Thyroid gland (tissue), 4 donors: ENCODE measurements at regions not wholly inside any gene's neighbourhood (a gene's known extent, or its start where the extent isn't known, plus 50 kb on each side); places are given as distances from the start of the nearest gene placed in this dataset.

Experiments used
- POLR2A ChIP-seq, 2 donors: fragments of 450-650 bp; IDR thresholded peaks; one replicate each; pipeline ENCODE4 v1.6.1; 2017; ENCODE audit warnings: antibody characterized with exemption in 2 of 2, mild to moderate bottlenecking in 2 of 2, moderate library complexity in 1 of 2
- TF ChIP-seq, protein P1 (sequence below), 6 experiments: fragments of 200-600 bp in 3 of 6; fragments of 450-650 bp in 3 of 6; sonication (generic) in 3 of 6; IDR thresholded peaks; one replicate each; pipeline ENCODE4 v1.5.1; 2016 to 2019; ENCODE audit warnings: antibody characterized with exemption in 6 of 6, mild to moderate bottlenecking in 2 of 6, inconsistent platforms in 1 of 6, moderate library complexity in 1 of 6

DNA sequence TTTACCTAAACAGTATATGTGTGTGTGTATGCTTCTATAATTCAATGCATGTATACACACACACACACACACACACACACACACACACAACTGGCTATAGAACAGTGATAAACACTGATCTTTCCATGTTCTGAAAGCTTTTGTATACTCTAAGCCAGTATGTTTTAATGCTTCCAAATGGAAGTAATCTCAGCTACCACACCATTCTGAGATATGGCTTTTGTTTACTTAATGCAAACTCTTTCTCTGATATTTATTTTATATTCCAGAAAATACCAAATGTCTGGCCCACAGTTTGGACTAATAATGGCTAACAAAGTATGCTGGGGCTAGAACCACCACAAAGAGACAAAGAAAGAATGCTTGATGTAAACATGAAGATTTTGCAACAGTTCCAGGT lies 199.4 kb upstream of the ARHGEF26 start:
- TF ChIP-seq, protein P1, sequence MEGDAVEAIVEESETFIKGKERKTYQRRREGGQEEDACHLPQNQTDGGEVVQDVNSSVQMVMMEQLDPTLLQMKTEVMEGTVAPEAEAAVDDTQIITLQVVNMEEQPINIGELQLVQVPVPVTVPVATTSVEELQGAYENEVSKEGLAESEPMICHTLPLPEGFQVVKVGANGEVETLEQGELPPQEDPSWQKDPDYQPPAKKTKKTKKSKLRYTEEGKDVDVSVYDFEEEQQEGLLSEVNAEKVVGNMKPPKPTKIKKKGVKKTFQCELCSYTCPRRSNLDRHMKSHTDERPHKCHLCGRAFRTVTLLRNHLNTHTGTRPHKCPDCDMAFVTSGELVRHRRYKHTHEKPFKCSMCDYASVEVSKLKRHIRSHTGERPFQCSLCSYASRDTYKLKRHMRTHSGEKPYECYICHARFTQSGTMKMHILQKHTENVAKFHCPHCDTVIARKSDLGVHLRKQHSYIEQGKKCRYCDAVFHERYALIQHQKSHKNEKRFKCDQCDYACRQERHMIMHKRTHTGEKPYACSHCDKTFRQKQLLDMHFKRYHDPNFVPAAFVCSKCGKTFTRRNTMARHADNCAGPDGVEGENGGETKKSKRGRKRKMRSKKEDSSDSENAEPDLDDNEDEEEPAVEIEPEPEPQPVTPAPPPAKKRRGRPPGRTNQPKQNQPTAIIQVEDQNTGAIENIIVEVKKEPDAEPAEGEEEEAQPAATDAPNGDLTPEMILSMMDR (IDR thresholded peaks at IDR 0.05), result no peak
- TF ChIP-seq POLR2A (IDR thresholded peaks at IDR 0.05), result no peak
